Astrocyte of the spinal cord (primary cell): ENCODE measurements at regions not wholly inside any gene's neighbourhood (a gene's known extent, or its start where the extent isn't known, plus 50 kb on each side); places are given as distances from the start of the nearest gene placed in this dataset.

Source experiments
- DNase-seq: peaks from one replicate; pipeline ENCODE4 v3.0.0; 2011; ENCODE audit warnings: low read depth, low spot score
- H3K4me3 ChIP-seq: 2 replicates; pipeline ENCODE4 v1.5.1; 2011; ENCODE audit warnings: low read depth, mild to moderate bottlenecking, low read length, moderate library complexity
- in situ Hi-C: cut with HindIII; loops from 2 replicates; pipeline ENCODE4 v1.10.0; 2017; ENCODE audit warnings: low sequenced_read_pairs
- TF ChIP-seq, protein P1 (sequence below): IDR thresholded peaks from 2 replicates; pipeline ENCODE4 v1.5.1; 2012; ENCODE audit warnings: low read depth, mild to moderate bottlenecking, low read length, inconsistent platforms

GRCh38 chr10:78473006-78473405 lies 439.3 kb downstream of the RPS24 start:
- in situ Hi-C loops = no loop called here
- no peak for DNase-seq
- H3K4me3 ChIP-seq = no peak overlapping the region
- TF ChIP-seq, protein P1, sequence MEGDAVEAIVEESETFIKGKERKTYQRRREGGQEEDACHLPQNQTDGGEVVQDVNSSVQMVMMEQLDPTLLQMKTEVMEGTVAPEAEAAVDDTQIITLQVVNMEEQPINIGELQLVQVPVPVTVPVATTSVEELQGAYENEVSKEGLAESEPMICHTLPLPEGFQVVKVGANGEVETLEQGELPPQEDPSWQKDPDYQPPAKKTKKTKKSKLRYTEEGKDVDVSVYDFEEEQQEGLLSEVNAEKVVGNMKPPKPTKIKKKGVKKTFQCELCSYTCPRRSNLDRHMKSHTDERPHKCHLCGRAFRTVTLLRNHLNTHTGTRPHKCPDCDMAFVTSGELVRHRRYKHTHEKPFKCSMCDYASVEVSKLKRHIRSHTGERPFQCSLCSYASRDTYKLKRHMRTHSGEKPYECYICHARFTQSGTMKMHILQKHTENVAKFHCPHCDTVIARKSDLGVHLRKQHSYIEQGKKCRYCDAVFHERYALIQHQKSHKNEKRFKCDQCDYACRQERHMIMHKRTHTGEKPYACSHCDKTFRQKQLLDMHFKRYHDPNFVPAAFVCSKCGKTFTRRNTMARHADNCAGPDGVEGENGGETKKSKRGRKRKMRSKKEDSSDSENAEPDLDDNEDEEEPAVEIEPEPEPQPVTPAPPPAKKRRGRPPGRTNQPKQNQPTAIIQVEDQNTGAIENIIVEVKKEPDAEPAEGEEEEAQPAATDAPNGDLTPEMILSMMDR = no peak

GRCh38 chr10:78474743-78475142 lies 441.1 kb downstream of the RPS24 start:
- TF ChIP-seq, protein P1 = no peak
- in situ Hi-C loops = no loop called here
- DNase-seq = no peak
- no peak overlapping the region for H3K4me3 ChIP-seq

DNA sequence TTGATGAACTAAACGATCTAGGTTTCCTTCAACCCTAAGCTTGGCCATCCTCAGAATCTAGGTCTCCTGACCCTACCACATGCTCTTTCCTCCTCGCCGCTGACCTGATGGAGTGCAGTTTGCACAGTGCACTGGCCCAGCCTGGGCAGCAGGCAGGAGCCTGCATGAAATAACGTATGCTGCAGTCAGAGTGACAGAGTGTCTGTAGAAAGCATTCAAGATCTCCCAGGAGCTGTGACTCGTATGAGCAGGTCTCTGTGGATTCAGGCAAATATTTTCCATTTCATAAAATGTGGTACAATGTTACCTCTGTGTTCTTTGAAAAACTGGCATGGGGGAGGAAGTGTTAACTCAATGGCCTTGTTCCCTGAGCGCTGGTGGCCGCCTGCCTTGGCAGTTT lies 441.8 kb downstream of the RPS24 start:
- no peak overlapping the region for H3K4me3 ChIP-seq
- no peak for DNase-seq
- in situ Hi-C loops = no loop called here
- TF ChIP-seq, protein P1 = no peak

DNA sequence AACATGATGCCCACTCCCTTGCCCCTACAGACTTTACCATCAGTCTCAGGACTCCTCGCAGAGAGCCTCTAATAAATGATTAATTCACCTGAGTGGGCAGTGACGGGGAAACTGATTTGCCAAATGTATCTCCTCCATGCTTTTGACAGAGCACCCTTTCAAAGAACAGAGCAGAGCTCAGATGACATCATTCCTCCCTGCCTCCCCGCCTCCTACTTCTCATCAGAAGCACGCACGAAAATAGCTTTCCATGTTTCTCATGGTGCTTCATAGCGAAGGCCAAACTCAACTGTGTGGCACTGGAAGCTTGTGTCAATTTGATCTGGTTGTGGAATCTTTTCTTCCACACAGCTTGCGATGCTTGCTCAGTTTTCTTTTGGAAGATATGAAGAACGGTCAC lies 442.5 kb downstream of the RPS24 start:
- in situ Hi-C loops = no loop called here
- no peak for DNase-seq
- no peak overlapping the region for H3K4me3 ChIP-seq
- TF ChIP-seq, protein P1 = no peak

DNA sequence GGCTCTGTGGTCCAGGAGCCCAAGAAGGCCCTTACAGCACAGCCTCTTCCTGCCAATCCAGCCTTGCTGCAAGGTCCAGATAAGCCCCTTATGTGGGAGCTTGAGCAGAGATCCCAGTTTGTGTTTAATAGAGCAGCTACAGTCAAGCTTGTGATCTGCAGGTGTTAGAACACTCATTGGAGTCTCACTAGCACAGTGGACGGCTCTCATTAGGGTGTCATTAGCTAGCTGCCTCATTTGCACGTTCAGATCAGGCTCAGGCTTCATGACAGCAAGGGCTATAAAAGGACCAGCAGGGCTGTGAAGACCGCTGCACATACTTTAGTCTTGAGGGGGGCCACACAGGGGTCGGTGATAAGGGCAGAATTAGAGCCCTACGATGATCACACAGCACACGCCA lies 443.2 kb downstream of the RPS24 start:
- in situ Hi-C loops = no loop called here
- no peak for DNase-seq
- TF ChIP-seq, protein P1 = no peak
- H3K4me3 ChIP-seq = no peak overlapping the region

DNA sequence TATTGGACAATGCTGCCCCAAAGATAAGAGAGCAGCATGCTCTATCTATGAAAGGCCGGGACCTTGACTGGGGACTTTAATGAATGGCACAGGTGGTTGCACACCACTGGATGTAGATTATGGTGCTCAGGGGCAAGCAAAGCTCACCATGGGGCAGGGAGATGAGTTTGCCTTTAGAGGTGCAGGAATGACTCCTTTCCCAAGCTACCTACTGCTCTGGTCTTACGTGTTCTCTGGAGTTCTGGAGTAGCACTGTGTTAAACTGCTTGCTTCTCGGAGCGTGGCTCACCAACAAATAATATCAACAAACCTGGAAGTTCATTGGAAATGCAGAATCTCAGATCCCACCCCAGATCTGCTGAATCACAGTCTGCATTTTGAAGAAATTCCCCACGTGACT lies 445.3 kb downstream of the RPS24 start:
- H3K4me3 ChIP-seq = no peak overlapping the region
- no peak for DNase-seq
- in situ Hi-C loops = no loop called here
- TF ChIP-seq, protein P1 = no peak

DNA sequence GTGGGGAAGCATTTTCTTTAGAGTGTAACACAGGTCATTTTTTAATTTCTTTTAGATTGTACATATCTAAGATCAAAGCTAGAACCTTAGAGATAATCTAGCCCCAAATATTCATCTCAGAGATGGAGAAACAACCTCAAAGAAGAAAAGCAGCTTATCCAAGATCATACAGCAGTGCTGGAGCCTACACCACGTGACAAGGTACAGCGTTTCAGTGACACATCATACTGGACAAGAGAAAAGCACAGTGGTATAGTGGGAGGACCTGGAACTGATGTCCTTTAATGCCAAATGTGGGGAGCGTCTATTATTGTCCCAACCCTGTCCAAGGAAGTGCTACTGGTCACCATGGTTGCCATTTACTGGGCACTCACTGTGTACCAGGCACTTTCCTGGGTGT lies 445.8 kb downstream of the RPS24 start:
- H3K4me3 ChIP-seq = no peak overlapping the region
- DNase-seq = no peak
- TF ChIP-seq, protein P1 = no peak
- in situ Hi-C loops = no loop called here
